Sigmoid colon (tissue), 4 donors: ENCODE measurements at regions not wholly inside any gene's neighbourhood (a gene's known extent, or its start where the extent isn't known, plus 50 kb on each side); places are given as distances from the start of the nearest gene placed in this dataset.

Source experiments
- EP300 ChIP-seq, 4 donors: sonication (generic); formaldehyde crosslinking; IDR thresholded peaks; one replicate each; pipeline ENCODE4 v1.6.1; 2017; ENCODE audit warnings: antibody characterized with exemption in 4 of 4
- POLR2A ChIP-seq, 2 donors: fragments of 450-650 bp; IDR thresholded peaks; one replicate each; pipeline ENCODE4 v1.6.1; 2016; ENCODE audit warnings: antibody characterized with exemption in 2 of 2, mild to moderate bottlenecking in 2 of 2, moderate library complexity in 2 of 2
- TF ChIP-seq, protein P1 (sequence below), 4 experiments: fragments of 450-650 bp in 3 of 4; fragments of 200-600 bp in 1 of 4; IDR thresholded peaks; one replicate each; pipeline ENCODE4 v1.5.1; 2016 to 2019; ENCODE audit warnings: antibody characterized with exemption in 4 of 4, mild to moderate bottlenecking in 3 of 4, moderate library complexity in 2 of 4

DNA sequence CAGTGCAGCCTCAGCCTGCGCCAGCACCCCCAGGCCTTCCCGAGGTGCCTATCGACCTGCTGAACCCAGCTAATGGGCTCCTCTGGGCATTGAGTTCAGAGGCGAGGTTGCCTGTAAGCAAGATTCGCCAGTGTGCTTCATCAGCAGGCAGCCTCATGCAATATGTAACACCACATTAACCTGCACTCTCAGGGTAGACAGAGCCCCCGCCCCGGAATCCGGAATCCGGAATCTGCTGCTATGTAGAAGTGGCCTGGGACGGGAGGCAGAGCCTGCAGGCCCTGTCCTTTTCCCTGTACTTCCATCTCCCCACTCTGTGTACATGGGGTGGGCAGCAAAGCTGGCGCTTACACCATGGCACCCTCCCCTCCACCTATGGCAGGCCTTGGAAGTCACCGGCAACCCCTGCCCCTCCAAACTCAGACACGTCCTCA, 83.9 kb upstream of the RET start:
- TF ChIP-seq, protein P1, sequence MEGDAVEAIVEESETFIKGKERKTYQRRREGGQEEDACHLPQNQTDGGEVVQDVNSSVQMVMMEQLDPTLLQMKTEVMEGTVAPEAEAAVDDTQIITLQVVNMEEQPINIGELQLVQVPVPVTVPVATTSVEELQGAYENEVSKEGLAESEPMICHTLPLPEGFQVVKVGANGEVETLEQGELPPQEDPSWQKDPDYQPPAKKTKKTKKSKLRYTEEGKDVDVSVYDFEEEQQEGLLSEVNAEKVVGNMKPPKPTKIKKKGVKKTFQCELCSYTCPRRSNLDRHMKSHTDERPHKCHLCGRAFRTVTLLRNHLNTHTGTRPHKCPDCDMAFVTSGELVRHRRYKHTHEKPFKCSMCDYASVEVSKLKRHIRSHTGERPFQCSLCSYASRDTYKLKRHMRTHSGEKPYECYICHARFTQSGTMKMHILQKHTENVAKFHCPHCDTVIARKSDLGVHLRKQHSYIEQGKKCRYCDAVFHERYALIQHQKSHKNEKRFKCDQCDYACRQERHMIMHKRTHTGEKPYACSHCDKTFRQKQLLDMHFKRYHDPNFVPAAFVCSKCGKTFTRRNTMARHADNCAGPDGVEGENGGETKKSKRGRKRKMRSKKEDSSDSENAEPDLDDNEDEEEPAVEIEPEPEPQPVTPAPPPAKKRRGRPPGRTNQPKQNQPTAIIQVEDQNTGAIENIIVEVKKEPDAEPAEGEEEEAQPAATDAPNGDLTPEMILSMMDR (IDR thresholded peaks at IDR 0.05): no peak
- TF ChIP-seq EP300 (IDR thresholded peaks at IDR 0.05) (no peak), POLR2A (IDR thresholded peaks at IDR 0.05) (no peak)
